ENCODE measurements at regions not wholly inside any gene's neighbourhood (a gene's known extent, or its start where the extent isn't known, plus 50 kb on each side); places are given as distances from the start of the nearest gene placed in this dataset.

- TF ChIP-seq, protein P1, sequence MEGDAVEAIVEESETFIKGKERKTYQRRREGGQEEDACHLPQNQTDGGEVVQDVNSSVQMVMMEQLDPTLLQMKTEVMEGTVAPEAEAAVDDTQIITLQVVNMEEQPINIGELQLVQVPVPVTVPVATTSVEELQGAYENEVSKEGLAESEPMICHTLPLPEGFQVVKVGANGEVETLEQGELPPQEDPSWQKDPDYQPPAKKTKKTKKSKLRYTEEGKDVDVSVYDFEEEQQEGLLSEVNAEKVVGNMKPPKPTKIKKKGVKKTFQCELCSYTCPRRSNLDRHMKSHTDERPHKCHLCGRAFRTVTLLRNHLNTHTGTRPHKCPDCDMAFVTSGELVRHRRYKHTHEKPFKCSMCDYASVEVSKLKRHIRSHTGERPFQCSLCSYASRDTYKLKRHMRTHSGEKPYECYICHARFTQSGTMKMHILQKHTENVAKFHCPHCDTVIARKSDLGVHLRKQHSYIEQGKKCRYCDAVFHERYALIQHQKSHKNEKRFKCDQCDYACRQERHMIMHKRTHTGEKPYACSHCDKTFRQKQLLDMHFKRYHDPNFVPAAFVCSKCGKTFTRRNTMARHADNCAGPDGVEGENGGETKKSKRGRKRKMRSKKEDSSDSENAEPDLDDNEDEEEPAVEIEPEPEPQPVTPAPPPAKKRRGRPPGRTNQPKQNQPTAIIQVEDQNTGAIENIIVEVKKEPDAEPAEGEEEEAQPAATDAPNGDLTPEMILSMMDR (IDR thresholded peaks at IDR 0.05; ENCODE audit: low read depth, low read length) = no peak
- no peak for DNase-seq (ENCODE audit: low read depth, low spot score)
- in situ Hi-C loops (cut with HindIII; ENCODE audit: low sequenced_read_pairs) = no loop called here
- no peak overlapping the region for H3K4me3 ChIP-seq (ENCODE audit: low read depth, low read length)
Observed at GRCh38 chr10:62655337-62655994, 149.1 kb upstream of the ADO start.

DNA sequence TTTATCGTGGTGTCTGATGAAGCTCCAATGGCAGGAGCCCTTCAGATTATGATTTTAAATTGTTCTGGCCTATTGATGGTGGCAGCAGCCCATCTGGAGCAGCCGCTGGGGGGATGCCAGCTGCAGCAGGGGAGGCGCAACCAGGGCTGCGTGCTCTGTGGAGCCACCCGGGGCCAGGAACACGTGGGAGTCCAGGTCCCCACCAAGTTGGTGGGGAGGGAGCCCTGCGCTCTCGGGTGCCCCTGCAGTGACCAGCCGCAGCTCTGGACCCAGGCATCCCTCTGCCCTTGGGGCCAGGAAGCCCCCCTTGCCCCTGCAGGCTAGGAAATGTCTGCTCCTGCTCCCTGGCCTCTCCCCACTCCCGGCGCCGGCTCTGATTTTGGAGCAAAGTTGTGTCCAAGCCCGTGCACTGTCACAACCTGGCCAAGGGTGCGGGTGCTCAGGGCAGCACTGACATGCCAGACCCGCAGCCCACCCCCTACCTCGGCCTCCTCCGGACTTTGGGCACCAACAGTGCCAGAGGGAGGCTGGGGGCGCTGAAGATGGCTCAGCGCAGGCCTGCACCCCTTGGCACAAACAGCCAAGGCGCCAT, 147.2 kb upstream of the ADO start:
- no peak overlapping the region for H3K4me3 ChIP-seq (ENCODE audit: low read depth, low read length)
- in situ Hi-C loops (cut with HindIII; ENCODE audit: low sequenced_read_pairs) = no loop called here
- no peak for DNase-seq (ENCODE audit: low read depth, low spot score)
- TF ChIP-seq, protein P1 (IDR thresholded peaks at IDR 0.05; ENCODE audit: low read depth, low read length) = no peak

GRCh38 chr10:62658516-62658915, 146.0 kb upstream of the ADO start:
- no peak for DNase-seq (ENCODE audit: low read depth, low spot score)

GRCh38 chr10:62661143-62661542, 143.4 kb upstream of the ADO start:
- in situ Hi-C loops (cut with HindIII; ENCODE audit: low sequenced_read_pairs) = no loop called here
- DNase-seq (ENCODE audit: low read depth, low spot score) = no peak
- TF ChIP-seq, protein P1 (IDR thresholded peaks at IDR 0.05; ENCODE audit: low read depth, low read length) = no peak
- no peak overlapping the region for H3K4me3 ChIP-seq (ENCODE audit: low read depth, low read length)

More at GRCh38 chr10:62658516-62658915, 146.0 kb upstream of the ADO start:
- in situ Hi-C loops (cut with HindIII; ENCODE audit: low sequenced_read_pairs) = no loop called here
- H3K4me3 ChIP-seq (ENCODE audit: low read depth, low read length) = no peak overlapping the region
- TF ChIP-seq, protein P1 (IDR thresholded peaks at IDR 0.05; ENCODE audit: low read depth, low read length) = no peak

- H3K4me3 ChIP-seq (ENCODE audit: low read depth, low read length) = no peak overlapping the region
- no peak for DNase-seq (ENCODE audit: low read depth, low spot score)
- TF ChIP-seq, protein P1 (IDR thresholded peaks at IDR 0.05; ENCODE audit: low read depth, low read length) = no peak
- in situ Hi-C loops (cut with HindIII; ENCODE audit: low sequenced_read_pairs) = no loop called here
Observed at GRCh38 chr10:62662486-62662885, 142.0 kb upstream of the ADO start.

- in situ Hi-C loops (cut with HindIII; ENCODE audit: low sequenced_read_pairs) = no loop called here
- DNase-seq (ENCODE audit: low read depth, low spot score) = no peak
- H3K4me3 ChIP-seq (ENCODE audit: low read depth, low read length) = no peak overlapping the region
- TF ChIP-seq, protein P1 (IDR thresholded peaks at IDR 0.05; ENCODE audit: low read depth, low read length) = no peak
Observed at GRCh38 chr10:62665771-62666170, 138.7 kb upstream of the ADO start.

Data from astrocyte of the spinal cord (primary cell).